B cell (primary cell): ENCODE measurements at regions not wholly inside any gene's neighbourhood (a gene's known extent, or its start where the extent isn't known, plus 50 kb on each side); places are given as distances from the start of the nearest gene placed in this dataset.

Experiments used
- ATAC-seq: fragments of 200-7000 bp; cut with Tn5 transposase; one replicate; pipeline ENCODE4 v1.10.0; 2021; ENCODE audit warnings: low read depth, mild to moderate bottlenecking, moderate number of reproducible peaks, moderate library complexity
- CTCF ChIA-PET: fragments of 350-600 bp; sonication (Branson Sonifier 250); formaldehyde crosslinking; loops from one replicate; lab custom pipeline; 2021; ENCODE audit warnings: antibody characterized with exemption, inconsistent platforms; lab: Charles Lee
- POLR2A ChIA-PET: fragments of 350-600 bp; sonication (Branson Sonifier 250); formaldehyde crosslinking; loops from one replicate; lab custom pipeline; 2021; ENCODE audit warnings: antibody characterized with exemption; lab: Charles Lee
- DNase-seq: peaks from one replicate; pipeline ENCODE4 v3.0.0; 2013
- H2AFZ ChIP-seq: 2 replicates; pipeline ENCODE4 v1.6.1; 2012; ENCODE audit warnings: mild to moderate bottlenecking, low read depth, low read length; ENCODE audit not compliant: insufficient read depth, poor library complexity, severe bottlenecking
- H3K27ac ChIP-seq, 2 donors: 1 replicate in 1 of 2; 2 replicates in 1 of 2; pipeline ENCODE4 v1.5.1; 2012 to 2013; ENCODE audit warnings: low read length in 2 of 2, mild to moderate bottlenecking in 2 of 2, moderate library complexity in 1 of 2
- H3K27me3 ChIP-seq, 4 experiments: fragments of 200-600 bp in 1 of 4; sonication (generic) in 1 of 4; replicated peaks in 1 of 4; 1 replicate in 2 of 4; 2 replicates in 2 of 4; pipeline versions ENCODE4 v1.6.1 to v1.7.0; 2013 to 2016; ENCODE audit warnings: low read length in 3 of 4, mild to moderate bottlenecking in 2 of 4, mixed read lengths in 1 of 4, moderate library complexity in 1 of 4; ENCODE audit not compliant: insufficient read depth in 4 of 4, control insufficient read depth in 3 of 4; ENCODE audit errors: control extremely low read depth in 1 of 4
- H3K36me3 ChIP-seq, 2 experiments: replicated peaks in 1 of 2; 1 replicate in 1 of 2; 2 replicates in 1 of 2; pipeline versions ENCODE4 v1.6.1 to v1.7.1; 2013; ENCODE audit warnings: low read length in 1 of 2; ENCODE audit not compliant: insufficient read depth in 2 of 2, control insufficient read depth in 1 of 2; ENCODE audit errors: control extremely low read depth in 1 of 2, extremely low read depth in 1 of 2
- H3K4me1 ChIP-seq, 2 donors: fragments of 200-600 bp in 1 of 2; sonication (generic) in 1 of 2; 1 replicate in 1 of 2; 2 replicates in 1 of 2; pipeline versions ENCODE4 v1.5.1 to v1.6.1; 2013 to 2017; ENCODE audit warnings: low read length in 2 of 2; ENCODE audit not compliant: control insufficient read depth in 2 of 2, insufficient read depth in 2 of 2
- H3K4me2 ChIP-seq: replicated peaks from 2 replicates; pipeline ENCODE3; 2012; ENCODE audit warnings: mild to moderate bottlenecking, low read depth, low read length; ENCODE audit not compliant: poor library complexity, severe bottlenecking
- H3K4me3 ChIP-seq, 5 experiments: fragments of 200-600 bp in 1 of 5; sonication (generic) in 1 of 5; 1 replicate in 3 of 5; 2 replicates in 2 of 5; pipeline versions ENCODE4 v1.5.1 to v1.7.0; 2011 to 2016; ENCODE audit warnings: low read length in 4 of 5, mild to moderate bottlenecking in 4 of 5, low read depth in 2 of 5, control low read depth in 1 of 5, moderate library complexity in 1 of 5; ENCODE audit not compliant: insufficient read depth in 1 of 5; ENCODE audit errors: control extremely low read depth in 1 of 5, extremely low read depth in 1 of 5
- H3K79me2 ChIP-seq: fragments of 200-600 bp; sonication (generic); one replicate; pipeline ENCODE4 v1.6.0; 2016; ENCODE audit warnings: low read length; ENCODE audit not compliant: control insufficient read depth, insufficient read depth
- H3K9ac ChIP-seq: fragments of 200-600 bp; sonication (generic); 2 replicates; pipeline ENCODE4 v1.6.1; 2017; ENCODE audit warnings: mild to moderate bottlenecking, low read length, moderate library complexity
- H3K9me3 ChIP-seq, 3 donors: one replicate each; pipeline versions ENCODE4 v1.6.1 to v1.7.1; 2013; ENCODE audit warnings: low read length in 2 of 3; ENCODE audit not compliant: control insufficient read depth in 2 of 3, insufficient read depth in 1 of 3; ENCODE audit errors: control extremely low read depth in 1 of 3
- H4K20me1 ChIP-seq: 2 replicates; pipeline ENCODE4 v1.6.0; 2012; ENCODE audit warnings: mild to moderate bottlenecking, low read length; ENCODE audit not compliant: insufficient read depth, control insufficient read depth, poor library complexity, severe bottlenecking
- H3K27ac Mint-ChIP-seq: one replicate; pipeline ENCODE4 v1.8.0; 2021; ENCODE audit warnings: mixed read lengths
- H3K27me3 Mint-ChIP-seq: one replicate; pipeline ENCODE4 v1.8.0; 2021; ENCODE audit warnings: mixed read lengths
- H3K4me1 Mint-ChIP-seq: one replicate; pipeline ENCODE4 v1.8.0; 2021; ENCODE audit warnings: mixed read lengths
- H3K4me3 Mint-ChIP-seq: one replicate; pipeline ENCODE4 v1.8.0; 2021; ENCODE audit warnings: mixed read lengths
- H3K9me3 Mint-ChIP-seq: one replicate; pipeline ENCODE4 v1.8.0; 2022; ENCODE audit warnings: mixed read lengths; ENCODE audit not compliant: insufficient read depth
- CTCF ChIP-seq: fragments of 200-600 bp; IDR thresholded peaks from one replicate; pipeline ENCODE4 v1.8.0; 2022; ENCODE audit warnings: antibody characterized with exemption, mild to moderate bottlenecking
- EZH2 ChIP-seq: IDR thresholded peaks from 2 replicates; pipeline ENCODE4 v1.6.1; 2012; ENCODE audit warnings: borderline replicate concordance, low read depth, mild to moderate bottlenecking, moderate library complexity, low read length; ENCODE audit not compliant: insufficient read depth, poor library complexity, severe bottlenecking
- WGBS: methylation state at CpG from one replicate; pipeline ENCODE4 v1.1.5; 2013; ENCODE audit warnings: missing lambda C conversion rate; ENCODE audit not compliant: insufficient coverage; 5-methylcytosine and 5-hydroxymethylcytosine counted together
- intact Hi-C: fragments of 100-400 bp; cut with micrococcal nuclease; formaldehyde crosslinking; loops from one replicate; pipeline ENCODE4 v1.10.0; 2022

- peaks cover 3% of the 10 kb centered on the region for H3K27me3 Mint-ChIP-seq
- H3K4me3 ChIP-seq: no peak overlapping the region
- intact Hi-C loops: no loop called here
- H3K27ac Mint-ChIP-seq: no peak overlapping the region
- H3K27me3 ChIP-seq: no peaks in the 10 kb centered on the region
- ATAC-seq (no peak), DNase-seq (no peak)
- H3K4me2 ChIP-seq: no peak overlapping the region
- H4K20me1 ChIP-seq: no peaks in the 10 kb centered on the region
- H3K4me1 Mint-ChIP-seq: no peaks in the 10 kb centered on the region
- H2AFZ ChIP-seq: no peak overlapping the region
- TF ChIP-seq CTCF (no peak), EZH2 (no peak)
- H3K36me3 ChIP-seq: no peaks in the 10 kb centered on the region
- no CpG with 5 or more reads among the region's 3 CpGs for WGBS
- POLR2A ChIA-PET: no interaction called here
- H3K9ac ChIP-seq: no peak overlapping the region
- H3K4me3 Mint-ChIP-seq: no peak overlapping the region
- H3K79me2 ChIP-seq: no peaks in the 10 kb centered on the region
- H3K9me3 ChIP-seq: no peaks in the 10 kb centered on the region
- H3K9me3 Mint-ChIP-seq: no peaks in the 10 kb centered on the region
- H3K27ac ChIP-seq: no peak overlapping the region
- CTCF ChIA-PET: no interaction called here
- no peaks in the 10 kb centered on the region for H3K4me1 ChIP-seq
Measured at GRCh38 chr3:111333642-111334041, 208.4 kb upstream of the CD96 start.

- ATAC-seq: no peak
- ChIA-PET POLR2A (no interaction called here), CTCF (no interaction called here)
- Mint-ChIP-seq H3K9me3 (no peaks in the 10 kb centered on the region), H3K27me3 (peaks cover 3% of the 10 kb centered on the region), H3K4me1 (no peaks in the 10 kb centered on the region), H3K4me3 (no peak overlapping the region), H3K27ac (no peak overlapping the region)
- H2AFZ ChIP-seq: no peak overlapping the region
- WGBS: no CpG with 5 or more reads among the region's 2 CpGs
- no peak overlapping the region for H3K27ac ChIP-seq
- H4K20me1 ChIP-seq: no peaks in the 10 kb centered on the region
- DNase-seq: no peak
- H3K4me3 ChIP-seq: no peak overlapping the region
- intact Hi-C loops: no loop called here
- no peak overlapping the region for H3K9ac ChIP-seq
- H3K9me3 ChIP-seq: peaks cover 0 to 2% (median 0%) of the 10 kb centered on the region in 3 donors
- H3K4me2 ChIP-seq: no peak overlapping the region
- TF ChIP-seq EZH2: no peak
- TF ChIP-seq CTCF: no peak
- no peaks in the 10 kb centered on the region for H3K36me3 ChIP-seq
- H3K4me1 ChIP-seq: no peaks in the 10 kb centered on the region
- no peaks in the 10 kb centered on the region for H3K79me2 ChIP-seq
- no peaks in the 10 kb centered on the region for H3K27me3 ChIP-seq
Measured at GRCh38 chr3:111335512-111336303, 206.3 kb upstream of the CD96 start.
